ENCODE measurements at regions not wholly inside any gene's neighbourhood (a gene's known extent, or its start where the extent isn't known, plus 50 kb on each side); places are given as distances from the start of the nearest gene placed in this dataset.

DNA sequence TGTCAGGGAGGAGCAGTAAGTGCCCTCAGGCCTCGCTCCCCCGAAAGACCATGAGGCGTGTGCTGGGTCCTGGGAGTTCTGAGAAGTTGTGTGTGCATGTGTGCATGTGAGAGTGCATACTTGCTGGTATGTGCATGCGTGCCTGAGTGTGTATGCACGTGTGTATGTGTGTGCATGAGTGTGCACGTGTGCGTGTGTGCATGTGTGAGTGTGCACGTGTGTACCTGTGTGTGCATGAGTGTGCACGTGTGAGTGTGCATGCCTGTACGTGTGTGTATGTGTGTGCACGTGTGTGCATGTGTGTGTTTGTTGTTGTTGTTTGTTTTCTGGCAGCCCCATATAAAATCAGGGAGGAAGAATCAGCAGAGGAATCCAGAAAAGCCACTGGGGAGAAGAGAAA, 426.7 kb downstream of the IRX2 start:
- TF ChIP-seq, protein P1, sequence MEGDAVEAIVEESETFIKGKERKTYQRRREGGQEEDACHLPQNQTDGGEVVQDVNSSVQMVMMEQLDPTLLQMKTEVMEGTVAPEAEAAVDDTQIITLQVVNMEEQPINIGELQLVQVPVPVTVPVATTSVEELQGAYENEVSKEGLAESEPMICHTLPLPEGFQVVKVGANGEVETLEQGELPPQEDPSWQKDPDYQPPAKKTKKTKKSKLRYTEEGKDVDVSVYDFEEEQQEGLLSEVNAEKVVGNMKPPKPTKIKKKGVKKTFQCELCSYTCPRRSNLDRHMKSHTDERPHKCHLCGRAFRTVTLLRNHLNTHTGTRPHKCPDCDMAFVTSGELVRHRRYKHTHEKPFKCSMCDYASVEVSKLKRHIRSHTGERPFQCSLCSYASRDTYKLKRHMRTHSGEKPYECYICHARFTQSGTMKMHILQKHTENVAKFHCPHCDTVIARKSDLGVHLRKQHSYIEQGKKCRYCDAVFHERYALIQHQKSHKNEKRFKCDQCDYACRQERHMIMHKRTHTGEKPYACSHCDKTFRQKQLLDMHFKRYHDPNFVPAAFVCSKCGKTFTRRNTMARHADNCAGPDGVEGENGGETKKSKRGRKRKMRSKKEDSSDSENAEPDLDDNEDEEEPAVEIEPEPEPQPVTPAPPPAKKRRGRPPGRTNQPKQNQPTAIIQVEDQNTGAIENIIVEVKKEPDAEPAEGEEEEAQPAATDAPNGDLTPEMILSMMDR (IDR thresholded peaks at IDR 0.05) = no peak
- TF ChIP-seq ZFX (IDR thresholded peaks at IDR 0.05; ENCODE audit: borderline replicate concordance) = no peak
